Neural cell (in vitro differentiated cells): ENCODE measurements at regions not wholly inside any gene's neighbourhood (a gene's known extent, or its start where the extent isn't known, plus 50 kb on each side); places are given as distances from the start of the nearest gene placed in this dataset.
"Not testable (repeated sequence)": the region's sequence is repeated elsewhere in the genome, so short reads cannot be mapped to it uniquely, and the experiment has no call there.

ENCODE experiments used
- H2AFZ ChIP-seq: fragments of 200-600, 300-800 bp; sonication (generic), shearing (Covaris generic); 2 replicates; pipeline ENCODE4 v1.6.0; 2014; ENCODE audit warnings: low read depth, mild to moderate bottlenecking, antibody characterized with exemption, low read length, moderate library complexity
- H3F3A ChIP-seq: fragments of 200-600 bp; shearing (Covaris generic); 2 replicates; pipeline ENCODE4 v1.6.1; 2016; ENCODE audit warnings: mild to moderate bottlenecking, moderate library complexity, mixed read lengths, antibody characterized with exemption, low read length; ENCODE audit not compliant: insufficient read depth, poor library complexity, severe bottlenecking
- H3K27ac ChIP-seq: fragments of 200-600, 300-800 bp; sonication (generic), shearing (Covaris generic); 2 replicates; pipeline ENCODE4 v1.5.1; 2014; ENCODE audit warnings: mild to moderate bottlenecking, low read length, moderate library complexity
- H3K27me3 ChIP-seq: fragments of 300-800, 200-600 bp; sonication (generic), shearing (Covaris generic); 2 replicates; pipeline ENCODE4 v1.6.0; 2014; ENCODE audit warnings: mild to moderate bottlenecking, low read depth, low read length, moderate library complexity; ENCODE audit not compliant: insufficient read depth
- H3K36me3 ChIP-seq: fragments of 300-800, 200-600 bp; sonication (generic), shearing (Covaris generic); 2 replicates; pipeline ENCODE4 v1.5.1; 2014; ENCODE audit warnings: mild to moderate bottlenecking, antibody characterized with exemption, low read length, moderate library complexity; ENCODE audit not compliant: insufficient read depth
- H3K4me2 ChIP-seq: fragments of 300-800, 200-600 bp; sonication (generic), shearing (Covaris generic); 2 replicates; pipeline ENCODE4 v1.6.0; 2014; ENCODE audit warnings: mild to moderate bottlenecking, low read length
- H3K4me3 ChIP-seq: fragments of 300-800, 200-600 bp; sonication (generic), shearing (Covaris generic); 2 replicates; pipeline ENCODE4 v1.5.1; 2014; ENCODE audit warnings: mild to moderate bottlenecking, low read length, moderate library complexity
- H3K79me2 ChIP-seq: fragments of 200-600 bp; shearing (Covaris generic); replicated peaks from 2 replicates; pipeline ENCODE4 v1.6.0; 2014; ENCODE audit warnings: mild to moderate bottlenecking, low read length, moderate library complexity; ENCODE audit not compliant: insufficient read depth
- H3K9ac ChIP-seq: fragments of 300-800, 200-600 bp; sonication (generic), shearing (Covaris generic); 2 replicates; pipeline ENCODE4 v1.6.1; 2016; ENCODE audit warnings: mild to moderate bottlenecking, low read length, mixed read lengths
- H3K9me2 ChIP-seq: fragments of 200-600 bp; shearing (Covaris generic); 2 replicates; pipeline ENCODE4 v1.6.1; 2016; ENCODE audit warnings: mild to moderate bottlenecking, low read length, mixed read lengths; ENCODE audit not compliant: insufficient read depth
- H3K9me3 ChIP-seq: fragments of 200-600, 300-800 bp; sonication (generic), shearing (Covaris generic); 2 replicates; pipeline ENCODE4 v1.6.1; 2016; ENCODE audit warnings: mild to moderate bottlenecking, mixed run types, low read length, moderate library complexity, mixed read lengths
- H4K20me1 ChIP-seq: fragments of 200-600 bp; shearing (Covaris generic); 2 replicates; pipeline ENCODE4 v1.6.1; 2016; ENCODE audit warnings: mild to moderate bottlenecking, mixed run types; ENCODE audit not compliant: insufficient read depth
- EP300 ChIP-seq: fragments of 450-650 bp; conservative IDR thresholded peaks from 2 replicates; pipeline ENCODE4 v1.6.1; 2014; ENCODE audit warnings: antibody characterized with exemption, mild to moderate bottlenecking, moderate library complexity; ENCODE audit not compliant: poor library complexity, severe bottlenecking
- EZH2 ChIP-seq: fragments of 200-600, 300-800 bp; shearing (Covaris generic), sonication (generic); IDR thresholded peaks from 2 replicates; pipeline ENCODE4 v1.6.1; 2014; ENCODE audit warnings: antibody characterized with exemption, low read length, borderline replicate concordance, mild to moderate bottlenecking; ENCODE audit not compliant: insufficient read depth, poor library complexity, severe bottlenecking
- MXI1 ChIP-seq: fragments of 450-650 bp; conservative IDR thresholded peaks from 2 replicates; pipeline ENCODE4 v1.6.1; 2014; ENCODE audit warnings: antibody characterized with exemption, mild to moderate bottlenecking; ENCODE audit not compliant: poor library complexity, severe bottlenecking
- POLR2AphosphoS5 ChIP-seq: IDR thresholded peaks from 2 replicates; pipeline ENCODE4 v1.6.1; 2012
- RAD21 ChIP-seq: fragments of 450-650 bp; conservative IDR thresholded peaks from 2 replicates; pipeline ENCODE4 v1.6.1; 2014; ENCODE audit warnings: antibody characterized with exemption, mild to moderate bottlenecking, moderate library complexity
- SMC3 ChIP-seq: fragments of 450-650 bp; conservative IDR thresholded peaks from 2 replicates; pipeline ENCODE4 v1.6.1; 2014; ENCODE audit warnings: antibody characterized with exemption, mild to moderate bottlenecking, moderate library complexity; ENCODE audit not compliant: poor library complexity
- TAF1 ChIP-seq: IDR thresholded peaks from 2 replicates; pipeline ENCODE4 v1.6.1; 2012; ENCODE audit warnings: low read depth
- TF ChIP-seq, protein P1 (sequence below): fragments of 450-650 bp; IDR thresholded peaks from 2 replicates; pipeline ENCODE4 v1.5.1; 2014; ENCODE audit warnings: antibody characterized with exemption, mild to moderate bottlenecking, moderate library complexity; ENCODE audit not compliant: poor library complexity, severe bottlenecking
- TF ChIP-seq, protein P2 (sequence below): IDR thresholded peaks from 2 replicates; pipeline ENCODE4 v1.6.1; 2012; ENCODE audit warnings: borderline replicate concordance

DNA sequence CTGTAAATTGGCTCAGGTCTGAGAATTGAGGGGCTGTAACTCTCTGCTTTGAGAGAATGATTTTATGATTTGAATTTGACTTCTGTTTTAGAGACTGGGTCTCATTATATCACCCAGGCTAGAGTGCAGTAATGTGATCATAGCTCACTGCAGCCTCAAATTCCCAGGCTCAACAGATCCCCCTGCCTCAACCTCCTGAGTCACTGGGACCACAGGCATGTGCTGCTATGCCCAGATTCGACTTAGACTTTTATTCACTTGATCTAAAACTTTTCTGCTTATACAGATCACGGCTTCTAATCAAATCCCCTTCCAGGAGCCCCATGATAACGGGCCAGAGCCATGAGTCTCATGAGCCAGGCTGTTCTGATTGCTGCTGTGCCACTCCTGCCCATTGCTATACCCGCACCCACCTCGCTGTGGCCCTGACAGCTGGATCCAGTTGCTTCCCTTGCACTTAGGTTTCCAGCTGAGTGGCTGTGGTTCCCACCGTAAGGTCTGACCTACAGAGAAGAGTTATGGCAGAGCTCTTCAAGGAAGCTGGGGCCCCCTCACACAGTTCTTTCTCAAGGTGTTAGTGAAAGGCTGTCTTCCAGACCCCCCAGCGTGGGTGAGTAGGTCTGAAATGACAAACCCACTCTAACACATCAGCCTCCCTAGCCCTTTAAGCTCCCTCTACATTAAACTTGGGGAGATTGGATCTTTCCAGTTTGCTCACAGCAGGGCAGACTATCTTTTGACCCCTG lies 251.2 kb upstream of the SGCG start:
- H3K9me2 ChIP-seq: no peaks in the 10 kb centered on the region
- no peaks in the 10 kb centered on the region for H3K27me3 ChIP-seq
- H3K36me3 ChIP-seq: no peaks in the 10 kb centered on the region
- H3K4me3 ChIP-seq: no peak overlapping the region
- H2AFZ ChIP-seq: no peak overlapping the region
- H3K9me3 ChIP-seq: no peaks in the 10 kb centered on the region
- H3K27ac ChIP-seq: no peak overlapping the region
- H4K20me1 ChIP-seq: no peaks in the 10 kb centered on the region
- no peak overlapping the region for H3K4me2 ChIP-seq
- no peak overlapping the region for H3K9ac ChIP-seq
- TF ChIP-seq POLR2AphosphoS5 (no peak), SMC3 (no peak), TAF1 (no peak), MXI1 (no peak)
- TF ChIP-seq, protein P1, sequence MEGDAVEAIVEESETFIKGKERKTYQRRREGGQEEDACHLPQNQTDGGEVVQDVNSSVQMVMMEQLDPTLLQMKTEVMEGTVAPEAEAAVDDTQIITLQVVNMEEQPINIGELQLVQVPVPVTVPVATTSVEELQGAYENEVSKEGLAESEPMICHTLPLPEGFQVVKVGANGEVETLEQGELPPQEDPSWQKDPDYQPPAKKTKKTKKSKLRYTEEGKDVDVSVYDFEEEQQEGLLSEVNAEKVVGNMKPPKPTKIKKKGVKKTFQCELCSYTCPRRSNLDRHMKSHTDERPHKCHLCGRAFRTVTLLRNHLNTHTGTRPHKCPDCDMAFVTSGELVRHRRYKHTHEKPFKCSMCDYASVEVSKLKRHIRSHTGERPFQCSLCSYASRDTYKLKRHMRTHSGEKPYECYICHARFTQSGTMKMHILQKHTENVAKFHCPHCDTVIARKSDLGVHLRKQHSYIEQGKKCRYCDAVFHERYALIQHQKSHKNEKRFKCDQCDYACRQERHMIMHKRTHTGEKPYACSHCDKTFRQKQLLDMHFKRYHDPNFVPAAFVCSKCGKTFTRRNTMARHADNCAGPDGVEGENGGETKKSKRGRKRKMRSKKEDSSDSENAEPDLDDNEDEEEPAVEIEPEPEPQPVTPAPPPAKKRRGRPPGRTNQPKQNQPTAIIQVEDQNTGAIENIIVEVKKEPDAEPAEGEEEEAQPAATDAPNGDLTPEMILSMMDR: no peak
- TF ChIP-seq, protein P2, sequence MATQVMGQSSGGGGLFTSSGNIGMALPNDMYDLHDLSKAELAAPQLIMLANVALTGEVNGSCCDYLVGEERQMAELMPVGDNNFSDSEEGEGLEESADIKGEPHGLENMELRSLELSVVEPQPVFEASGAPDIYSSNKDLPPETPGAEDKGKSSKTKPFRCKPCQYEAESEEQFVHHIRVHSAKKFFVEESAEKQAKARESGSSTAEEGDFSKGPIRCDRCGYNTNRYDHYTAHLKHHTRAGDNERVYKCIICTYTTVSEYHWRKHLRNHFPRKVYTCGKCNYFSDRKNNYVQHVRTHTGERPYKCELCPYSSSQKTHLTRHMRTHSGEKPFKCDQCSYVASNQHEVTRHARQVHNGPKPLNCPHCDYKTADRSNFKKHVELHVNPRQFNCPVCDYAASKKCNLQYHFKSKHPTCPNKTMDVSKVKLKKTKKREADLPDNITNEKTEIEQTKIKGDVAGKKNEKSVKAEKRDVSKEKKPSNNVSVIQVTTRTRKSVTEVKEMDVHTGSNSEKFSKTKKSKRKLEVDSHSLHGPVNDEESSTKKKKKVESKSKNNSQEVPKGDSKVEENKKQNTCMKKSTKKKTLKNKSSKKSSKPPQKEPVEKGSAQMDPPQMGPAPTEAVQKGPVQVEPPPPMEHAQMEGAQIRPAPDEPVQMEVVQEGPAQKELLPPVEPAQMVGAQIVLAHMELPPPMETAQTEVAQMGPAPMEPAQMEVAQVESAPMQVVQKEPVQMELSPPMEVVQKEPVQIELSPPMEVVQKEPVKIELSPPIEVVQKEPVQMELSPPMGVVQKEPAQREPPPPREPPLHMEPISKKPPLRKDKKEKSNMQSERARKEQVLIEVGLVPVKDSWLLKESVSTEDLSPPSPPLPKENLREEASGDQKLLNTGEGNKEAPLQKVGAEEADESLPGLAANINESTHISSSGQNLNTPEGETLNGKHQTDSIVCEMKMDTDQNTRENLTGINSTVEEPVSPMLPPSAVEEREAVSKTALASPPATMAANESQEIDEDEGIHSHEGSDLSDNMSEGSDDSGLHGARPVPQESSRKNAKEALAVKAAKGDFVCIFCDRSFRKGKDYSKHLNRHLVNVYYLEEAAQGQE: no peak
- H3K79me2 ChIP-seq: no peaks in the 10 kb centered on the region
- H3F3A ChIP-seq: no peaks in the 10 kb centered on the region

DNA sequence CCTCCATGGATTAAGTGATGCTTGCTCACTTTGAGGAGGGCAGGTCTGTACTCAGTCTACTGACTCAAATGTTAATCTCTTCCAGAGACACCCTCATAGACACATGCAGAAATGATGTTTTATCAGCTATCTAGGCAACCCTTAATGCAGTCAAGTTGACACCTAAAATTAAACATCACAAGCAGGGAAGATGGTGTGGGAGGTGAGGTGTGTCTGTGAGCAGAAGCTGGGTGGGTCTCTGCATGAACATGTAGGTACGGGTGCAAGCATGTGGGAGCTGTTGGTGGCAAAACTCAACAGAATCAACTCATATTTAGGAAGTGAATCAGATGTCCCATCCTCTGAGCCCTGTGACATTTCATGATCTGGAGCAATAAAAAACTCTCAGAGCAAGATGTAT lies 249.2 kb upstream of the SGCG start:
- Histone ChIP-seq H3K9ac (no peak overlapping the region), H3K27ac (no peak overlapping the region), H3K36me3 (no peaks in the 10 kb centered on the region), H3K4me2 (no peak overlapping the region), H2AFZ (no peak overlapping the region), H3K9me3 (no peaks in the 10 kb centered on the region), H3F3A (no peaks in the 10 kb centered on the region), H3K4me3 (no peak overlapping the region), H4K20me1 (no peaks in the 10 kb centered on the region), H3K27me3 (no peaks in the 10 kb centered on the region), H3K9me2 (no peaks in the 10 kb centered on the region), H3K79me2 (no peaks in the 10 kb centered on the region)
- TF ChIP-seq POLR2AphosphoS5 (no peak), MXI1 (no peak), RAD21 (no peak), EP300 (no peak), TAF1 (no peak), EZH2 (no peak)
- TF ChIP-seq, protein P2: no peak
- TF ChIP-seq, protein P1: no peak

DNA sequence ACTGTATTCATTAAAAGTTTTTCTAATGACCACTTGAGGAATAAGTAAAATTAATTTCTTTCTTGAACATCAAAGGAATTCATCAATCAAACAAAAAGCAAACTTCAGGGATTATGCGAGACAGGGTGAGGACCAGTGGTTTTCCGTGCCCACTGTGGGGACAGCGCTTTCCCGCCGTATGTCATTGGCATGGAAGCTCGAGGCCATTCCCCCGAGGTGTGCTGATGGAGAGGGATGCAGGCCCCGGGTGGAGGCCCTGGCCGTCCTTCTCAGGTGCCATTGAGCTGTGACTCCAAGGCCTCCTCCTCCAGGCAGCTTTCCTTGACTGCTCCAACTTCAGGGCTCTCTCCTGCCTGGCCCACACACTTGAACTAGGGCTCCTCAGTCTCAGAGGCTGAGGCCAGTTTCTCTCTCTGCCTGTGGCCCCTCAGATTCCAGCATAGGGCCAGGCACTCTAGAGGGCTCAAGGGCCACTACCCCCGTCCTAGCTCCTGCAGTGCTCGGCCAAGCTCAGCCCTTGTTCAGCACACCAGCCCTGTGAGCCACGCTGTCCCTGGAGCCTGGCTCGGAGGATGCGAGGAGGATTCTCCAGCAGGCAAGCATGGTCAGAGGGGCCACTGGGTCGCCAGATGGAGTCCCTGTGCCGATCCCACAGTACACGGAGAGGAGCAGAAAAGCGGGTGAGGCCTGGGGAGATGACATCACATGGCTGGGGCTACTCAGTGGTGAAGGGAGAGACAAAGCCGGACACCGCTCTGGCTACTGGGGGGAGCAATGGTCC lies 248.0 kb upstream of the SGCG start:
- H3K27me3 ChIP-seq, H3K36me3 ChIP-seq, H3K4me2 ChIP-seq: not testable (repeated sequence)

More for the DNA sequence above, 248.0 kb upstream of the SGCG start:
- not testable (repeated sequence) for H3K9me2 ChIP-seq, H3K4me3 ChIP-seq, H4K20me1 ChIP-seq, H2AFZ ChIP-seq, H3K79me2 ChIP-seq, H3K27ac ChIP-seq, H3K9ac ChIP-seq, H3K9me3 ChIP-seq, H3F3A ChIP-seq
